Inflammatory macrophage (primary cell): ENCODE measurements at regions not wholly inside any gene's neighbourhood (a gene's known extent, or its start where the extent isn't known, plus 50 kb on each side); places are given as distances from the start of the nearest gene placed in this dataset.

Source experiments
- DNase-seq, 2 donors: peaks; one replicate each; pipeline ENCODE4 v3.0.0-alpha.2; 2020 to 2022

DNA sequence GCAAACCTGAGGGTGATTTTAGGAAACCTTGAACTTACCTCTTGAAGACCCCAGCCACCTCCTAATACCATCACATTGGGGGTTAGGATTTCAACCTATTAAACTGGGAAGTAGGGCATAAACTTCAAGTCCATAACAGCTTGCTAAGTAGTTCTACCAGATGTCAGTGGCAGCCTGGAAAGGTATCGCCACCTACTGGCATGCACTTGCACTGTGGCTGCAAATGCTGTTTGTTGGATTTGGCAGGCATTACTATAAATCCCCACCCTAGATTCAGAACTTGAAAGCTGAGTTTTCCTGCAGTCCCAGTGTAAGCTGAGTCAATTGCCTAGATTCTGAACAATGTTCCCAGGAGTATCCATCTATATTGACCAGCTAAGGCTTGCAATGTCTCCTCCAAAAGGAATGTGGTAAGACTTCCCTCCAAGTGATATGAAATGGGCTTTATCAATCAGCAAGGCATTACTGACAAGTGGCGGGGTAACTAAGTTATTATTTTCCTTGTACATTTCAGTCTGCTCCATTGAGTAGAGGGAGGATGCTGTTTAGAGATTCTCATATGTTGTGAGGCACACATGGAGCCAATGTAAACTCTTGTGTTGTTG is 474.5 kb downstream of the PTPRC start:
- DNase-seq, result peak; percentile 75 to 77

DNA sequence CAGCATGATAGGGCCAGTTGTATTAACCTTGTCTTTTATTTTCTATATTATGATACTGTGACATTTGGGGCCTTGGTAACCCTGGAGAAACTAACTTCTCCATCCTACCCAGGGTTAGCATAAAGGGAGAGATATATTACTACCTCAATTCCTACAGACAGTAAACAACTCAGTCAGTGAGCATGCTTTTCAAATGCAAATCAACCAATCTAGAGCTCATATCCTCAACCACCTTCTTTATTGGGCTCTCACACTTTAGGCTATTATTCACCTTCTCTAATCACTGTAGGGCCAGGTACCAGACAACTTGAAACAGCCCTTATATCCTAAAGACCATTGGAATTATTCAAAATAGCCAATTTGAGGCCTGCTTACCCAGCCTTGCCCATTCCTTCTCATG is 477.6 kb downstream of the PTPRC start:
- DNase-seq, result no peak

DNA sequence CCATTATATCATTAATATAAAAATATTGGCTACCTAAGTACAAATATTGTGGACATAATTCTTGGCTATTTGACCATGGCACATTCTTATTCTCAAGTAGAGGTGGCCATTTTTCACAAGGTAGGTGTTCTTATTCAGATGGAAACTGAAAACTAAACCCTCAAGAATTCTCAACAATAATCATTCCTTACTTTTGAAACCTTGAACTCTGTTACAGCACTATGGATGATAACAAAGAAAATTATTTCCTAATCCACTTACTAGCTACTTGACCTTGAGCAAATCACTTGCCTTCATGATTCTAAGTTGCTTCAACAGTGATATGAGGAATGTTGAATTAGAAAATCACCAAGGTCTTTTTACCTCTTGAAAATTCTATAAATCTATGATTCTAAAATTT is 482.2 kb downstream of the PTPRC start:
- no peak for DNase-seq

DNA sequence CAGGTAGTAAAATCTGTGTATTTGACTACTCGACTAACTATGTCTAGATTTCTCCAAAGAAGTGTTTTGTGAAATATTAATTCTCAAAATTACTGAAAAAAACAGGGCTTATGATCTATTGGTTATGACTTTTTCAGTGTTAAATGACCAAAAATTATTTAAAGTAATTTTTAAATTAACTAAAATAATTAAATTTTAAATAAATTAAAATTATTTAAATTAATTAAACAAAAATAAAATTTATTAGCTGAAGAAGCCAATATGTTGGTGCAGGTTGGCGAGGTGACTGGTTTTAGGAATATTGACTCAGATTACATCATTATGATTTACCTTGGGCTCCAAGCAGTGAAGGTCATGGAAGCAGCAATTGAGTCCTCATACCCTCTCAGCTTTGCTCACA is 483.2 kb downstream of the PTPRC start:
- no peak for DNase-seq

DNA sequence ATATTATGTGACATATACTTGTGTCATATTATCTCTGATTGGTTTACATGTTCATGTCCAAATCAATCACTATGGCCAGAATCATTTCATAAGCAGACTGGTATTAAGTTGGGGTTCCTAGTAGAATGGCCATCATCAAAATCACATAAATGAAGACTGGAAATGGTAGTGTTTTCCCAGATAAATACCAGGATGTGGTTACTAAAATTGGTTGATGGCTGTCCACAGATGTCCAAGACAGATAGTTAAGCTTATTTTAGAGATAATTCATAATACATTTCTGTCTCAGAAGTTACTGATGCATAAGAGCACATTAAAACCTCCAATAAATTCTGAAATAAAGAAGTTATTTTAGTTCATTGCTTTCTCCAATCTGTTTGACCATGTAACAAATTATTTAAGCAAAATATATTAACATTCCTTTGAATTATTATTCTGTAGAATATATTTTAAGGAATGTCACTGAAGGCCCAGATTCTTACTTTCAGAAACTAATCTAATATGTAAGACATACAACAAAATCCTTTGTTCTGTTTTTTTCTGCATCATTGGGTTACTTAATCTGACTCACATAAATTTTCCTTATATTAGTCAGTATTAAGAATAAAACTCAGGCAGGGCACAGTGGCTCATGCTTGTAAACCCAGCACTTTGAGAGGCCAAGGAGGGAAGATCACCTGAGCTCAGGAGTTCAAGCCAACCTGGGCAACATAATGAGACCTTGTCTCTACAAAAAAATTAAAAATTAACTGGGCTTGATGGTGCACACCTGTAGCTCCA is 483.9 kb downstream of the PTPRC start:
- DNase-seq, result no peak

DNA sequence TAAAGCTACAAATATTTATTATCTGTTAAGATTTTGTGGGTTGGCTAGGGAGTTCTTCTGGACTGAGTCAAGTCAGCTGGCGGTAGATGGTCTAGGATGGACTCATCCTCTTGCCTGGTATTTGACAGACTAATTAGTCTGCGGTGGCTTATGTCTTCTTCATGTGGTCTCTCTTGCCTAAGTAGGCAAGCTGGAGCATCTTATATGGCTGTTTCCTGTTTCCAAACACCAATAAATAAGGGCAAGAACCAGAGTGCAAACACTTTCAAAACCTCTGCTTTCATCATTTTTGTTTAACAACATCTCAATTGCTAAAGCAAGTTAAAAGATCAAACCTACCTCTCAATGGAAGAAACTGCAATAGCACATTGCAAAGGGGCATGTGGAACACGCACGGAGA is 484.8 kb downstream of the PTPRC start:
- DNase-seq, result peak; percentile 20 to 30

DNA sequence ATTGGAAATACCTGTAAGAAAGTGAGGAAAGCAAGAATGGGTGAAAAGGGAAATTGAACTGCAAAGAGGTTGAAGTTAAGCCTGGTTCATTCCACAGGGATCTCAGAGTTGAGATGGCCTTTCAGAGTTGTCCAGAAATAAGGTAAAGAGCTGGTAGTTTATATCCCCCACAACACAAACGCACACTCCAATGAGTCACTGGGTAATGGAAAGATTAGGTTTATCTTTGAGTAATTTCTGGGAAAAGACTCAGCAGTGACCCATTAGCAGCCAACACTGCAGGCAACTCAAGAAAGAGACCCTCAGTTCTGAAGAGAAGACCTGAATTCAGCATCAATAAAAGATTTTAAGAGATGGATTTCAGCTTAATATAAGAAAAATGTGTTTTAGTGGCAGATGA is 485.5 kb downstream of the PTPRC start:
- DNase-seq, result no peak

DNA sequence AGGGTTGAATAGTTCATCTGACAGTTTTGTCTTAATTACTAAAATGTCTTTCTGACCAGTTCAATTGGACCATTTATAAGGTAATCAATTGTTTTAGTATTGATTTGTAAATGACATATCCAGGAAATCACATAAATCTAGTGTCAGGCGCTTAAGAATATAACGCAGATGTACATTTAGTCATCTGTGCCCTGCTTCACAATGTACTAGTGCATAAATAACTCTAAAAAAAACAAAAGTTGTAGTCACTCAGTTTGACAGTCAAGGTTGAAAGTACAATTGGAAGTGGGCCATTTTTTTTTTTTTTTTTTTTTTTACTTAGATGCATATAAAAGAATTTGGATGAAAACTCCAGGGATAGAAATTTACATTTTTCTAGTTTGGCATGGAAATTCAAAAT is 490.4 kb downstream of the PTPRC start:
- DNase-seq, result no peak

DNA sequence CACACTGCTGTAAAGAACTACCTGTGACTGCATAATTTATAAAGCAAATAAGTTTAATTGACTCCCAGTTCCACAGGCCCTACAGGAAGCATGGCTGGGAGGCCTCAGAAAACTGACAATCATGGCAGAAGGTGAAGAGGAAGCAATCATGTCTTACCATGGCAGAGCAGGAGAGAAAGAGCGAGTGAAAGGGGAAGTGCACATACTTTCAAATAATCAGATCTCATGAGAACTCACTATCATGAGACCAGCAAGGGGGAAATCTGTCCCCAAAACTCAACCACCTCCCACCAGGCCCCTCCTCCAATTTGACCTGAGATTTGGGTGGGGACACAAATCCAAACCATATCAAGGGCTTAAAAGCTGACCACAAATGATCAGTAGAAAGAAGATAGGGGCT is 493.2 kb downstream of the PTPRC start:
- DNase-seq, result peak in 1 of 2 donors; percentile 16

DNA sequence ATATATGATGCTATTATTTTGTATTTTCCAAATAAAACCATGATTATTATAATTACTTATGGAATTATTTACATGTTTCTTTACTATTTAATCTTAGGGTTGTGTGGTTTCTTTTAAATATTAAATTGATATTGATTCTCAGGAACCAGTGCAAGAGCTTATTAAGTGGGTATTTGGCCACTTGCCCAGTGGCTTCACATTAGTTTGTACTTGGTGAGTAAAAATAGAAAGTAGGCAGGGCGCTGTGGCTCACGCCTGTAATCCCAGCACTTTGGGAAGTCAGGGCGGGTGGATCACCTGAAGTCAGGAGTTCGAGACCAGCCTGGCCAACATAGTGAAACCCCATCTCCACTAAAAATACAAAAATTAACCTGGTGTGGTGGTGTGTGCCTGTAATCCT is 497.1 kb downstream of the PTPRC start:
- DNase-seq, result no peak

DNA sequence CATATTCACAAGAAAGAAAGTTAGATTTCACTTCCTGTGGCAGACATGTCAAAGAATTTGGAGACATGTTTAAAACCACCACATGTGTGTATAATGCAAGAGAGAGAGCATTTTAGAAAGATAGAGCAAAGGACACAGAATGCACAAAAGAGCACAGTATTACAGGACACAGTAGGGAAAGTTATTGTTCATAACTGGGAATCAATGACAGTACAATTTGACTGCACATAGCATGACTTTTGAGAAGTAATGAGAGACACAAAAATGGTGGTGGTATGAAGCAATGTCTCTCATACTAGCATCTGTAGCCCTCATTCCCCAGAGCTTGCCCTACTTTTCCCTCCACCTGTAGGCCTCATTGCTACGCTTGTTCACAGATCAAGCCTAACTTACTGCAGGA is 499.2 kb downstream of the PTPRC start:
- DNase-seq, result no peak

DNA sequence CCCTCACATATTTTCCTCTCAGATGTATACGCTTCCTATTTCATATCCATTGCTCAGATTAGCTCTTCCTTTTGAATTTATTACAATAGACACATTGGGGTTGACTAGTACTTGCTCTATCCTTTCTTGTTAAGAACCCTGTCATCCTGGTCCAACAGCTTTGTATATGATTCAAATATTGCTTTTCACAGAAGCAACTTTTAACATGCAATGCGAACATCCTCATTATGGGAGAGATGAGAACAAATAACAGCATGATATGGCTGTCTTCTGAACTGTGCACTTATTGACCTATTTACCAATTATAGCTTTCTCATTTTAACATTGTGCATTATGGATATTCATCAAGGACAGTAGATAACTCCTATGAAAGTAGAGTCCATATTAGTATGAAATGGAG is 510.8 kb downstream of the PTPRC start:
- DNase-seq, result no peak

DNA sequence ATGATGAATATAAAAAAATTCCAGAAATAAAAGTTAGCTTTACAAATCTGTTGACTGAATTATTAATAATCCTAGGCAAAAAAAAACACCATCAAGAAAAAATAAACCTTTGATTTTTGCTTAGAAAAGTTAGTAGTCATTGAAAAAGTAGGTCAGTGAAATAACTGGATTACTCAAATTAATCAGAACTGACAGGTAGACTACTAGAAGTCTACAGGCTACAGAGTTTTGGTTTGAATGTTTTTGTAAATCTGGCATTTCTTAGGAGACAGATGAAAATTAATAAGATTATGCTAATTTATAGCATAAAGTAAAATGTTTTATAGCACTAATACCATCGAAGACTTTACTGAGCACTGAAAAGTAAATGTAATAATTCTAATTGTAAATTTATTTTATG is 511.9 kb downstream of the PTPRC start:
- no peak for DNase-seq

DNA sequence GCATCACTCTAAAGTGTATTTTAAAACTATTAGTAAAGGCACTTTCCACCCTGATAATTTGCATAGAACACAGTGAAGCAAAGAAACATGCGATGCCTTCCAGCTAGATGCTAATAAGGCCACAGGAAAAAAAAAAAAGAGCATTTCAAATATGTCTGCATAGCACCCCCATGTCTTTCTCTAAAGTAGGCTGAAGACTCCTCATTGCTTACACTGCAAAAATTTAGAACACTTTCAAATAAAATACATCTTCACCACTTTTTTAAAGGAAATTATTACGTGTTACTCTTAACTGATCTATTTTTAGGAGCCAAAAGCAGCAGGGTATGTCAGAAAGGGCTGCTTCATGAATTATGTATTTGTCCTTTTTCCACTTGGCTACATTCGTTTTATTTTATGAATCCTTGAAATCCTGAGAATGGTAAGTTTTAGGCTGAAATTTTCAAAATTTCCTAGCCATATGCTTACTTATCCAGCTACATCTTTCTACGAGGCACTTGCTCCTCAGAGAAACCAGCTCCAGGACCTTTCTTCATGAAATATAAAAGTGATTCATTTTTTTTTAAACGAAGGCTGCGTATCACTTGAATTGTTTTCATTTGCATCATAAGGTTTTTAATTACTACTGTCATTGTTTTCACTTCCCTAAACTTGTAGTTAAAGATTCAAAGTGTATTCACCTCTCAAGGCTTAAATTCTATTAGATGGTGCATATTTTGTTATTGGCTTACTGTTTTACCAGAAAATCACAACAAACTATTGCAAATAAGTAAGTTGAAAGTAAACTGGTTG is 513.0 kb downstream of the PTPRC start:
- no peak for DNase-seq

DNA sequence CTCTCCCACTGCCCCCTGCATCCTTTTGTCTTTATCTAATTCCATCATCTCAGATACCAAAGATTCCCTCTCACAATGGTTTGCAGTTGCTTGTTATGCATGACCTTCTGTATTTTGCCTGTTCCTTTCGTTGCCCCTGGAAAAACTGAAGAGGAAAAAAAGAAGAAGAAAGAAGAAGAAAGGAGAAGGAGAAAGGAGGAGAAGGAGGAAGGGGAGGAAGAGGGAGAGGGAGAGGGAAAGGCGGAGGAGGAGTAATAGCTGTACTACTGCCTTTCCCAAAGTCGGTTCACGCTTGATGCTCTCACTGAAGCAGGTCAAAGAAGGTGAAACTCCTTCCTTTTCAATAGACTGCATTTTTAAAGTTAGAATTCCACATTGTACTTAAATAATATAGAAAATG is 513.8 kb downstream of the PTPRC start:
- DNase-seq, result no peak

DNA sequence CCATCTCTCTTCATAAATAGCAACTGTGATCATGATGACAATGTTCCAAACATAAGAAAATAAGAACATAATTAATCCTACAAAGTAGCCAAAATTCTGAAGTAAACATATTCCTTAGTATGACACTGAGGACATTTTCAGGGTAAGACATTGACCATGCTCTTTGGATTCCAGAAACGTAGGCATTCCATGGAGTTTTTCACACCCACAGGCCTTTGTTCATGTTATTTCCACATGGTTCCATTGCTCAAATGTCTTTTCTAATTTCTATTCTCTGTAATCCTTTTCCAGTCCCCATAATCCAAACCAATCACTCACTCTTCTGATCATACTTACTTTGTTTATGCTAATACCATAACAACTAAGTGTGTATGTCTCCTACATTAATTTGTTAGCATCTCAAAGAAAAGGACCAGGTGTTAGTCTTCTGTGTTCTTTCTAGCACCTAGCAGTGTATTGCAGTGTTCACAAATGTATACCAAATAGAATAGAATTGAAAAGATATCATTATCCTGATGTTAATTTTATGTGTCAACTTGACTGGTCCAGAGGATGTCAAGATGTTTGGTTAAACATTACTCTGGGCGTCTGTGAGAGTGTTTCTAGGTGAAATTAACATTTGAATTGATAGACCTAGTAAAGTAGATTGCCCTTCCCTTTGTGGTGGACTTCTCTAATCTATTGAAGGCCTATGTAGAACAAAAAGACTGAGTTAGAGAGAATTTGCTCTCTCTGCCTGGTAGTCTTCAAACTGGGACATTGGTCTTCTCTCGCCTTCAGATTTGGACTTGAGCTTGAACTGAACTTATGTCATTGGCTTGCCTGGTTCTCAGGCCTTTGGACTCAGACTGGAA is 516.6 kb downstream of the PTPRC start:
- DNase-seq, result no peak

DNA sequence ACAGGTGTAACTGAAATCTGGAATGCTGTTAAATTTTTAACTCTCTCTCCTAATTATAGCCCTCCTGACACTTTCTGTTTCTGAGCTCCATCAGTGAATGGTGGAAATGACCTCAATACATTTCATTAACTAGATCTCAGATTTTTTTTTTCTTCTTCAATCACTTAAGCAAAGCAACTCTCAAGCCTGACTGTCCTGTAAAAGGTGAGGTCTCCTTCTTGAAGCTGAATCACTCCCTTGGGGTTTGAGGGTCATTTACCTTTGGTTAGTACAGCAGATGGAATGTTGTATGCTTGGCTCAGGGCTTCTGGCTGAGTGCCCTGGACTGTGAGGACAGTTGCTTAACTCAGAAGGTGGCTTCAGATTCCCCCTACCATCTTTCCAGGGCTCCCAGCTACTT is 518.7 kb downstream of the PTPRC start:
- DNase-seq, result no peak

DNA sequence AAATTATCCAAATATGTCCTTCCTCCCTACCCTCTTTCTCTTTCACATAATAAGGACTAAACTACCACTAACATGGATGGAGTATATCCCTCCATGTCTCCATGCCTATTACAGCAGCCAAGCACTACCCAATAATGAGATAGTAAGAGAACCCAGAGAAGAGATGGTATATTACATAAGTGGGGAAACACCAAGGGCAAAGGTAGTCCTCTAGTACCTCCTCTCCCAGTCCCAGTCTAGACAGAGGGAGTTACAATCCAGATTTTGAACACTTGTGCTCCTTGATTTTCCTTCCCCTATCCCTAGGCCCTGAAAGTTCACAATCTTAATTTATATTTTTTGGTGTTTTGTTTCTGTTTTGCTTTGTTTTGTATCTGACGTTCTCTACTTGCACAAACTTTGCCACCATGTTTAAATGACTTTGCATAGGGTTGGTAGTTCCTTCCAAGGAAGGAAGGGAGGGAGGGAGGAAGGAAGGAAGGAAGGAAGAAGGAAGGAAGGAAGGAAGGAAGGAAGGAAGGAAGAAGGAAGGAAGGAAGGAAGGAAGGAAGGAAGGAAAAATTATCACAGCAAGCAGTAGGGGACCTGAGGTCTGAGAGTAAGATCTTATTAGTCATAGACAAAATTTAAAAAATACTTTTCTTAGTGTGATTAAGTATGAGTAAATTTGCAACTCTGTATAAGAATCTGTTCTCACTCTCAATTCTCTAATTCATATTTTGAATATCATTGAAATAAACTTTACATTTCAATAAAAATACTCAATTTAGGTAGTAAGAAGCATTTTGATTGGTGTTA is 521.9 kb downstream of the PTPRC start:
- no peak for DNase-seq

DNA sequence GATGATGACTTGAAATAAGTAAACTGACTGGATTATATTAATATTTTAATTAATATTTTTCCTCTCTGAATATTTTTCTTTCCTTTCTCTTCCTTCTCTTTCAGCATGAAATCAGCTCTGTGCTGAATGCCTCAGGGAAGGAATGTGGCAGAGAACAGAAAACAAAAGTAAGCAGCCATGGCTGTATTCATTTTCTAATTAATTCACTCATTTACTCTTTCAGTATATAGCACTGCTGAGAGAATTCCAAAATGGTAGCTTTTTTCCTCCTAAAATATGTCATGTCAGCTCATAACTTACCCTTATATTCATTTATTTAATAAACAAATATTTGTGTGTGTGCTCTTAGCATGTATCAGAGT is 522.5 kb downstream of the PTPRC start:
- no peak for DNase-seq

DNA sequence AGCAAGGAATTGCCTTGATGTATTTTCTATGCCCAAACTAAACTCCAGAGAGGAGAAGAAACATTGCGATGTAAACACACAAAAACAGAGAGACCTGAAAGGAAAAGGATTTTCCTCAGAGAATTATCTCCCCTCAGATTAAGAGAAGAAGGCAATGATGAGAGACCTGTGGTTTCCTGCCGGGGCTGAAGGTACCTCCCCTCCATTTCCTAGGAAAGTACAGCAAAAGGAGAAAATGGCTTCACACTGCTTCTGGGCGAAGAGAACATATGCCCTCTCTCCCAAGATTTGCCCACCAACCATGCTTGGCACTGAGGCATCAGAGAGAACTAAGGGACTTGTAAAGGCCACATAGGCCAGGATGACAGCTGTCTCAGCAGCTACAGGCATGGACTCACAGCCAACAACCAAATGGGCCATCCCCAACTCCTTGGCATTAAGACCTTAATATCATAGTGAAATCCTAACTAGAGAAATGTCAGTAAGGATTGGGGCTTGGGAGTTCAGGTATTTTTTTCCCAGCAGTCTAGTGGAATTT is 523.0 kb downstream of the PTPRC start:
- DNase-seq, result no peak

DNA sequence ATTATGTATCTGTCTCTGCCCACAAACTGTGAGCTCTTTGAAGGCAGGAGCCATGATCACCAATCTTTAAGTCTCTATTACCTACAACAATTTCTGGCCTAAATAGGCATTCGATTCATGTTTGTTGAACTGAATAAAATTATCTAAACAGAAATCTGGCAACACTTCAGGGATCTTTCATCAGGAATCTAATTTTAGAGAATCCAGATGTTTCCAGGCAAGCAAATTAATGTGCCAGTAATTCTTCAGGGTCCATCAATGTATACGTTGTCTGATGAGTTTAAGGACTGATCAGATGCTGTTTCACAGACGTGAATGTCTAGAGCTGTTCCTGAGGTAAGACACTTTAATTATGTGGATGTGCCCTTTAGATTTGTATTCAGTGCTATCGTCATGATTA is 524.4 kb downstream of the PTPRC start:
- DNase-seq, result no peak

DNA sequence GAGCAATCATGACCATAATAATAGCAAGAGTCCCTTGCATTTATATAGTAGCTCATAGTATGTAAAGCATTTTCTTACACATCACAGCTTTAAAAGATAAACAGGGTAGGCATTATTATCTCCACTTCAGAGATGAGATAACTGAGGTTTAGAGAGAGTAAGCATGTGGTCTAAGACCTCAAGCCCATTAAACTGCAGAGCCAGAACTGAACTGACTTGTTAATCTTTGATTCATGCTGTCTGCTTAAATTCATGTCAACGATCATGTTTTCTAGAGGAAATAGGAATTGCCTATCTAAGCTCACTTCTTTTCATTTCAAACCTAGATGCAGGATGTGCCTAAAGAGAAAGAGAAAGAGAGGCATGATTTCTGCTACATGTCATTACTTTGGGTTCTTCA is 524.8 kb downstream of the PTPRC start:
- DNase-seq, result no peak
